GM23248 (cell line): ENCODE measurements at regions not wholly inside any gene's neighbourhood (a gene's known extent, or its start where the extent isn't known, plus 50 kb on each side); places are given as distances from the start of the nearest gene placed in this dataset.

ENCODE experiments used
- EZH2 ChIP-seq: fragments of 200-600 bp; sonication (generic); IDR thresholded peaks from 2 replicates; pipeline ENCODE4 v1.6.1; 2018; ENCODE audit warnings: antibody characterized with exemption, mild to moderate bottlenecking; ENCODE audit not compliant: insufficient read depth, poor library complexity, severe bottlenecking
- EZH2phosphoT487 ChIP-seq: fragments of 200-600 bp; sonication (generic); IDR thresholded peaks from 2 replicates; pipeline ENCODE4 v1.6.1; 2018; ENCODE audit warnings: antibody characterized with exemption, moderate library complexity, mild to moderate bottlenecking, low read depth; ENCODE audit not compliant: insufficient read depth

- TF ChIP-seq EZH2 (no peak), EZH2phosphoT487 (no peak)
These were observed 301.3 kb downstream of the AEBP2 start for GRCh38 chr12:19740472-19741131.
